HCT116 (cell line): ENCODE measurements at regions not wholly inside any gene's neighbourhood (a gene's known extent, or its start where the extent isn't known, plus 50 kb on each side); places are given as distances from the start of the nearest gene placed in this dataset.

ENCODE experiments used
- ATAC-seq: fragments of 200-7000 bp; cut with Tn5 transposase; 2 replicates; pipeline ENCODE4 v1.9.1; 2020; ENCODE audit warnings: mild to moderate bottlenecking, moderate library complexity
- BruUV-seq: library from RNA; stranded (reverse); fragments of 400-500 nt; replicated peaks from 2 replicates; lab custom pipeline; 2021; lab: Mats Ljungman, UMichigan
- CTCF ChIA-PET: fragments of 300-600 bp; sonication (Branson Sonifier 250); formaldehyde crosslinking; loops from one replicate; lab custom pipeline; 2021; ENCODE audit warnings: antibody characterized with exemption; lab: Charles Lee
- POLR2A ChIA-PET: fragments of 300-600, 350-600 bp; sonication (Branson Sonifier 250); formaldehyde crosslinking; loops from one replicate; lab custom pipeline; 2021; ENCODE audit warnings: antibody characterized with exemption; lab: Charles Lee
- RAD21 ChIA-PET, 2 experiments: fragments of 300-600 bp; sonication (Branson Sonifier 250); formaldehyde crosslinking; loops; one replicate each; lab custom pipeline; 2023; ENCODE audit warnings: low total read pairs in 2 of 2; ENCODE audit not compliant: uncharacterized antibody in 2 of 2, unreplicated experiment in 2 of 2, low non-redundant PET in 1 of 2; lab: Charles Lee
- DNase-seq: peaks from one replicate; pipeline ENCODE4 v3.0.0-alpha.2; 2010; ENCODE audit warnings: low read depth, low spot score
- H2AFZ ChIP-seq: fragments of 200-600 bp; shearing (Covaris generic), sonication (generic); 2 replicates; pipeline ENCODE4 v1.6.1; 2017; ENCODE audit warnings: low read depth, mixed run types, mixed read lengths, antibody characterized with exemption, low read length; ENCODE audit not compliant: poor library complexity, severe bottlenecking
- H3K27ac ChIP-seq: 2 replicates; pipeline ENCODE4 v1.5.1; 2012; ENCODE audit warnings: low read depth, low read length
- H3K27me3 ChIP-seq: fragments of 200-600 bp; sonication (generic); 2 replicates; pipeline ENCODE4 v1.6.1; 2016; ENCODE audit warnings: mixed run types, low read length, mixed read lengths; ENCODE audit not compliant: insufficient read depth
- H3K36me3 ChIP-seq, 2 experiments: fragments of 200-500 bp in 1 of 2; fragments of 200-600 bp in 1 of 2; sonication (Bioruptor generic) in 1 of 2; sonication (generic) in 1 of 2; 2 replicates each; pipeline versions ENCODE4 v1.5.1 to v1.6.1; 2014 to 2016; ENCODE audit warnings: low read length in 2 of 2, inconsistent platforms in 1 of 2, mixed read lengths in 1 of 2, mixed run types in 1 of 2; ENCODE audit not compliant: insufficient read depth in 2 of 2, control insufficient read depth in 1 of 2
- H3K4me1 ChIP-seq, 2 experiments: fragments of 200-600 bp in 1 of 2; sonication (generic) in 1 of 2; 2 replicates each; pipeline versions ENCODE4 v1.5.1 to v1.6.1; 2012 to 2017; ENCODE audit warnings: low read length in 2 of 2, inconsistent platforms in 1 of 2, mild to moderate bottlenecking in 1 of 2, mixed read lengths in 1 of 2, mixed run types in 1 of 2, moderate library complexity in 1 of 2; ENCODE audit not compliant: insufficient read depth in 2 of 2, control insufficient read depth in 1 of 2
- H3K4me2 ChIP-seq: fragments of 200-600 bp; sonication (generic); 2 replicates; pipeline ENCODE4 v1.6.1; 2017; ENCODE audit warnings: mixed run types, low read length, mixed read lengths
- H3K4me3 ChIP-seq, 2 experiments: fragments of 200-600 bp in 1 of 2; sonication (generic) in 1 of 2; replicated peaks in 1 of 2; 2 replicates each; pipeline ENCODE4 v1.5.1; 2011 to 2016; ENCODE audit warnings: low read length in 2 of 2, control low read depth in 1 of 2, low read depth in 1 of 2, mild to moderate bottlenecking in 1 of 2, mixed read lengths in 1 of 2, mixed run types in 1 of 2
- H3K79me2 ChIP-seq: fragments of 200-600 bp; sonication (generic); 2 replicates; pipeline ENCODE4 v1.6.1; 2017; ENCODE audit warnings: mild to moderate bottlenecking, mixed run types, low read length, moderate library complexity, mixed read lengths; ENCODE audit not compliant: insufficient read depth
- H3K9ac ChIP-seq: fragments of 200-600 bp; sonication (generic); 2 replicates; pipeline ENCODE4 v1.6.1; 2016; ENCODE audit warnings: low read length, mixed read lengths
- H3K9me2 ChIP-seq: fragments of 200-600 bp; sonication (generic), shearing (Covaris generic); 2 replicates; pipeline ENCODE4 v1.6.1; 2017; ENCODE audit warnings: mixed run types, mild to moderate bottlenecking, moderate library complexity; ENCODE audit not compliant: insufficient read depth
- H3K9me3 ChIP-seq, 2 experiments: fragments of 200-500 bp in 1 of 2; fragments of 200-600 bp in 1 of 2; sonication (Bioruptor generic) in 1 of 2; sonication (generic) in 1 of 2; 2 replicates each; pipeline ENCODE4 v1.6.1; 2014 to 2017; ENCODE audit warnings: low read length in 2 of 2, mixed read lengths in 2 of 2, inconsistent platforms in 1 of 2, low read depth in 1 of 2, mild to moderate bottlenecking in 1 of 2, mixed run types in 1 of 2, moderate library complexity in 1 of 2; ENCODE audit not compliant: control insufficient read depth in 1 of 2, insufficient read depth in 1 of 2
- H4K20me1 ChIP-seq: fragments of 200-600 bp; sonication (generic), shearing (Covaris generic); 2 replicates; pipeline ENCODE4 v1.6.1; 2017; ENCODE audit warnings: mixed run types, mild to moderate bottlenecking, moderate library complexity; ENCODE audit not compliant: insufficient read depth
- CEBPB ChIP-seq: IDR thresholded peaks from 2 replicates; pipeline ENCODE4 v1.6.1; 2012; ENCODE audit warnings: low read depth
- EZH2 ChIP-seq: fragments of 200-600 bp; sonication (generic); IDR thresholded peaks from 2 replicates; pipeline ENCODE4 v1.6.1; 2017; ENCODE audit warnings: antibody characterized with exemption, mixed run types
- EZH2phosphoT487 ChIP-seq: fragments of 200-600 bp; IDR thresholded peaks from 2 replicates; pipeline ENCODE4 v1.6.1; 2018; ENCODE audit warnings: antibody characterized with exemption, borderline replicate concordance
- FOSL1 ChIP-seq: IDR thresholded peaks from 2 replicates; pipeline ENCODE4 v1.6.1; 2012; ENCODE audit warnings: low read depth
- POLR2A ChIP-seq: IDR thresholded peaks from 2 replicates; pipeline ENCODE4 v1.7.0; 2011; ENCODE audit warnings: borderline replicate concordance; ENCODE audit not compliant: insufficient read depth, insufficient read length; ENCODE audit errors: extremely low read depth
- POLR2AphosphoS5 ChIP-seq: IDR thresholded peaks from 2 replicates; pipeline ENCODE4 v1.6.1; 2011; ENCODE audit warnings: mild to moderate bottlenecking, low read depth, low read length, moderate library complexity
- RAD21 ChIP-seq: IDR thresholded peaks from 2 replicates; pipeline ENCODE4 v1.6.1; 2012; ENCODE audit warnings: low read depth, mild to moderate bottlenecking
- SIN3A ChIP-seq: IDR thresholded peaks from 2 replicates; pipeline ENCODE4 v1.6.1; 2012; ENCODE audit warnings: low read depth
- TCF7L2 ChIP-seq: IDR thresholded peaks from 2 replicates; pipeline ENCODE4 v1.7.0; 2011; ENCODE audit warnings: borderline replicate concordance, inconsistent platforms; ENCODE audit not compliant: insufficient read depth, insufficient read length; ENCODE audit errors: extremely low read depth
- ZNF274 ChIP-seq: fragments of 200-500 bp; sonication (Bioruptor generic); IDR thresholded peaks from 2 replicates; pipeline ENCODE4 v1.6.1; 2014; ENCODE audit warnings: mild to moderate bottlenecking, low read depth, low read length, inconsistent platforms
- intact Hi-C: fragments of 100-400 bp; cut with micrococcal nuclease; formaldehyde crosslinking; loops from 2 replicates; pipeline ENCODE4 v1.10.0; 2022
- TF ChIP-seq, protein P1 (sequence below), 3 experiments: fragments of 200-600 bp in 1 of 3; sonication (generic) in 1 of 3; IDR thresholded peaks in 2 of 3; conservative IDR thresholded peaks in 1 of 3; 2 replicates each; pipeline ENCODE4 v1.5.1; 2012 to 2017; ENCODE audit warnings: low read depth in 2 of 3, low read length in 2 of 3, antibody characterized with exemption in 1 of 3, borderline replicate concordance in 1 of 3, control low read depth in 1 of 3, mild to moderate bottlenecking in 1 of 3, mixed read lengths in 1 of 3, mixed run types in 1 of 3, moderate library complexity in 1 of 3; ENCODE audit not compliant: insufficient read depth in 1 of 3
- TF ChIP-seq, protein P2 (sequence below): IDR thresholded peaks from 2 replicates; pipeline ENCODE4 v1.6.1; 2012; ENCODE audit warnings: low read depth
- TF ChIP-seq, protein P3 (sequence below): IDR thresholded peaks from 2 replicates; pipeline ENCODE4 v1.6.1; 2012
- TF ChIP-seq, protein P4 (sequence below): IDR thresholded peaks from 2 replicates; pipeline ENCODE4 v1.6.1; 2011; ENCODE audit warnings: mild to moderate bottlenecking, low read length, moderate library complexity; ENCODE audit not compliant: insufficient replicate concordance; ENCODE audit errors: extremely low read depth

DNA sequence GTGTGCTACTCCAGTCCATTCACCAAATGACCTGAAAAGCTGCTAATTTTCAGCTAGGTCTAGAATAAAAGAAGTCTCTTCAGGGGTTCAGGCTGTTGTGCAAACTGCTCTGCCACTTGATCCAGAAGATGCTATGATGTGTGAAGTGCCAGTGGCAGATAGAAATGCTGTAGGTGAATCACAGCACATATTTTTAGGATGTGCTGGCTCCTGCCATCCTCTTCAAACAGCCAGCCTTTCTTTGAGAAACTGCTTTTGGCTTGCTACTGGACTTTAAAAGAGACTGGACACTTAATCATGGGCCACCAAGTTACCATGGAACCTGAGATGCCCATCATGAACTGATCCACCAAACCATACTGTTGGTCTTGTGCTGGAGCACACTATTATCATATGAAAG is 322.1 kb downstream of the EN1 start:
- H3K4me1 ChIP-seq = no peaks in the 10 kb centered on the region
- no peak overlapping the region for H3K4me3 ChIP-seq
- H3K36me3 ChIP-seq = no peaks in the 10 kb centered on the region
- ATAC-seq = no peak
- no peak for DNase-seq
- H3K9ac ChIP-seq = no peak overlapping the region
- no peaks in the 10 kb centered on the region for H4K20me1 ChIP-seq
- no peak overlapping the region for H3K4me2 ChIP-seq
- ChIA-PET RAD21 (no interaction called here), POLR2A (no interaction called here), CTCF (no interaction called here)
- no TSS peak for BruUV-seq
- no peaks in the 10 kb centered on the region for H3K79me2 ChIP-seq
- H3K9me2 ChIP-seq = no peaks in the 10 kb centered on the region
- no peak overlapping the region for H3K27ac ChIP-seq
- intact Hi-C loops = no loop called here
- no peaks in the 10 kb centered on the region for H3K27me3 ChIP-seq
- H2AFZ ChIP-seq = no peak overlapping the region
- peaks cover 0 to 10% of the 10 kb centered on the region in 2 experiments; a peak in 1 of 4 replicates for H3K9me3 ChIP-seq
- no peak for TF ChIP-seq EZH2
- no peak for TF ChIP-seq CEBPB
- TF ChIP-seq, protein P1, sequence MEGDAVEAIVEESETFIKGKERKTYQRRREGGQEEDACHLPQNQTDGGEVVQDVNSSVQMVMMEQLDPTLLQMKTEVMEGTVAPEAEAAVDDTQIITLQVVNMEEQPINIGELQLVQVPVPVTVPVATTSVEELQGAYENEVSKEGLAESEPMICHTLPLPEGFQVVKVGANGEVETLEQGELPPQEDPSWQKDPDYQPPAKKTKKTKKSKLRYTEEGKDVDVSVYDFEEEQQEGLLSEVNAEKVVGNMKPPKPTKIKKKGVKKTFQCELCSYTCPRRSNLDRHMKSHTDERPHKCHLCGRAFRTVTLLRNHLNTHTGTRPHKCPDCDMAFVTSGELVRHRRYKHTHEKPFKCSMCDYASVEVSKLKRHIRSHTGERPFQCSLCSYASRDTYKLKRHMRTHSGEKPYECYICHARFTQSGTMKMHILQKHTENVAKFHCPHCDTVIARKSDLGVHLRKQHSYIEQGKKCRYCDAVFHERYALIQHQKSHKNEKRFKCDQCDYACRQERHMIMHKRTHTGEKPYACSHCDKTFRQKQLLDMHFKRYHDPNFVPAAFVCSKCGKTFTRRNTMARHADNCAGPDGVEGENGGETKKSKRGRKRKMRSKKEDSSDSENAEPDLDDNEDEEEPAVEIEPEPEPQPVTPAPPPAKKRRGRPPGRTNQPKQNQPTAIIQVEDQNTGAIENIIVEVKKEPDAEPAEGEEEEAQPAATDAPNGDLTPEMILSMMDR (IDR thresholded peaks at IDR 0.05 in 2 of 3, conservative IDR thresholded peaks at IDR 0.05 in 1 of 3; ENCODE audit: borderline replicate concordance in 1 of 3, insufficient read depth in 1 of 3, low read depth in 2 of 3, low read length in 2 of 3) = no peak
- TF ChIP-seq, protein P2, sequence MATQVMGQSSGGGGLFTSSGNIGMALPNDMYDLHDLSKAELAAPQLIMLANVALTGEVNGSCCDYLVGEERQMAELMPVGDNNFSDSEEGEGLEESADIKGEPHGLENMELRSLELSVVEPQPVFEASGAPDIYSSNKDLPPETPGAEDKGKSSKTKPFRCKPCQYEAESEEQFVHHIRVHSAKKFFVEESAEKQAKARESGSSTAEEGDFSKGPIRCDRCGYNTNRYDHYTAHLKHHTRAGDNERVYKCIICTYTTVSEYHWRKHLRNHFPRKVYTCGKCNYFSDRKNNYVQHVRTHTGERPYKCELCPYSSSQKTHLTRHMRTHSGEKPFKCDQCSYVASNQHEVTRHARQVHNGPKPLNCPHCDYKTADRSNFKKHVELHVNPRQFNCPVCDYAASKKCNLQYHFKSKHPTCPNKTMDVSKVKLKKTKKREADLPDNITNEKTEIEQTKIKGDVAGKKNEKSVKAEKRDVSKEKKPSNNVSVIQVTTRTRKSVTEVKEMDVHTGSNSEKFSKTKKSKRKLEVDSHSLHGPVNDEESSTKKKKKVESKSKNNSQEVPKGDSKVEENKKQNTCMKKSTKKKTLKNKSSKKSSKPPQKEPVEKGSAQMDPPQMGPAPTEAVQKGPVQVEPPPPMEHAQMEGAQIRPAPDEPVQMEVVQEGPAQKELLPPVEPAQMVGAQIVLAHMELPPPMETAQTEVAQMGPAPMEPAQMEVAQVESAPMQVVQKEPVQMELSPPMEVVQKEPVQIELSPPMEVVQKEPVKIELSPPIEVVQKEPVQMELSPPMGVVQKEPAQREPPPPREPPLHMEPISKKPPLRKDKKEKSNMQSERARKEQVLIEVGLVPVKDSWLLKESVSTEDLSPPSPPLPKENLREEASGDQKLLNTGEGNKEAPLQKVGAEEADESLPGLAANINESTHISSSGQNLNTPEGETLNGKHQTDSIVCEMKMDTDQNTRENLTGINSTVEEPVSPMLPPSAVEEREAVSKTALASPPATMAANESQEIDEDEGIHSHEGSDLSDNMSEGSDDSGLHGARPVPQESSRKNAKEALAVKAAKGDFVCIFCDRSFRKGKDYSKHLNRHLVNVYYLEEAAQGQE = no peak
- TF ChIP-seq SIN3A = no peak
- TF ChIP-seq FOSL1 = no peak
- no peak for TF ChIP-seq ZNF274
- TF ChIP-seq EZH2phosphoT487 = no peak
- TF ChIP-seq POLR2AphosphoS5 = no peak
- no peak for TF ChIP-seq POLR2A
- TF ChIP-seq, protein P3, sequence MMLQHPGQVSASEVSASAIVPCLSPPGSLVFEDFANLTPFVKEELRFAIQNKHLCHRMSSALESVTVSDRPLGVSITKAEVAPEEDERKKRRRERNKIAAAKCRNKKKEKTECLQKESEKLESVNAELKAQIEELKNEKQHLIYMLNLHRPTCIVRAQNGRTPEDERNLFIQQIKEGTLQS = no peak
- TF ChIP-seq RAD21 = no peak
- TF ChIP-seq, protein P4, sequence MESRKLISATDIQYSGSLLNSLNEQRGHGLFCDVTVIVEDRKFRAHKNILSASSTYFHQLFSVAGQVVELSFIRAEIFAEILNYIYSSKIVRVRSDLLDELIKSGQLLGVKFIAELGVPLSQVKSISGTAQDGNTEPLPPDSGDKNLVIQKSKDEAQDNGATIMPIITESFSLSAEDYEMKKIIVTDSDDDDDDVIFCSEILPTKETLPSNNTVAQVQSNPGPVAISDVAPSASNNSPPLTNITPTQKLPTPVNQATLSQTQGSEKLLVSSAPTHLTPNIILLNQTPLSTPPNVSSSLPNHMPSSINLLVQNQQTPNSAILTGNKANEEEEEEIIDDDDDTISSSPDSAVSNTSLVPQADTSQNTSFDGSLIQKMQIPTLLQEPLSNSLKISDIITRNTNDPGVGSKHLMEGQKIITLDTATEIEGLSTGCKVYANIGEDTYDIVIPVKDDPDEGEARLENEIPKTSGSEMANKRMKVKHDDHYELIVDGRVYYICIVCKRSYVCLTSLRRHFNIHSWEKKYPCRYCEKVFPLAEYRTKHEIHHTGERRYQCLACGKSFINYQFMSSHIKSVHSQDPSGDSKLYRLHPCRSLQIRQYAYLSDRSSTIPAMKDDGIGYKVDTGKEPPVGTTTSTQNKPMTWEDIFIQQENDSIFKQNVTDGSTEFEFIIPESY = no peak
- TF ChIP-seq TCF7L2 = no peak
